ENCODE measurements at regions not wholly inside any gene's neighbourhood (a gene's known extent, or its start where the extent isn't known, plus 50 kb on each side); places are given as distances from the start of the nearest gene placed in this dataset.

DNA sequence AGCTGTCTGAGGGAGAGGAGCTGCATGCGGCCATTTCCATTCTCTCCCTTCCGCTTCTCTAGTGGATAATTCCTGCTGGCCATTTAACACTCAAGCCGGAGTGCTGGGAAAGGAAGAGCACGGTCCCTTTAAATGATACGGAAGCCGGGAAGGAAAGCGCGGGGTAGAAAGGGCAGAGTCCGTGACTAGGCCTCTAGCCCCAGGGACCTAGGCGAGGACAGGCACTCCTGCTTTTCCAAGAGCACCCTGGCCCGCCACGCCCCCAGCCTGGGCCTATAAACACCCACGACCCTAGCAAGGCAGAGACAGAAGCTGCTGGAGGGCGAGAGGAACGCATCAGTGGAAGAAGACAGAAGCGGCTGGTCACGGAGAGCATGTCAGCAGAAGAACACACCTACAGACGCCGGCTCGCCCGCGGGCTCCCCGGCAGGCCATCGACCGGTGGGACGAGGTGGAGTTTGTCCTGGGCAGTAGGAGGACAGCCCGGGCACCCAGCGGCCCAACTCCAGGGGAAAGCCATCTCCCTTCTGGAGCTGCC, 1206.6 kb upstream of the TMEM132C start:
- CTCF ChIA-PET: no interaction called here
- intact Hi-C loops (cut with micrococcal nuclease): no loop called here
- no peak overlapping the region for H3K4me3 Mint-ChIP-seq

DNA sequence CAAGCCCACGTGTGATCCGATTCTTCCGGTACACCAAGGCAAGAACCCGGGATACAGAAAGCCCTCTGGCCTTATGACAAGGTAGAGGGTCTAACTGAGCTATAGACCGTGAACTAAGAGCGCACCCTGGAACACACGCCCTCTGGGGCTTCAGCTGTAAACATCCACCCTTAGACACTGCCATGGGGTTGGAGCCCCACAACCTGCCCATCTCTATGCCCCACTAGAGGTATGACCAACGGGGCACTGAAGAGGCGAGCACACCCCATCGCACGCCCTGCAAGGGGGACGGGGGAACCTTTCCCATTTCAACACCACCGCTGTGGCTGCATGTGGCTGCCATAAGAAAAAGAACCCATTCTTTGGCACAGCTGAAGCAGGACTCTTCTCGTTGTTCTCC, 1206.0 kb upstream of the TMEM132C start:
- Mint-ChIP-seq H3K9me3 (no peaks in the 10 kb centered on the region), H3K36me3 (ENCODE audit: low read depth) (no peaks in the 10 kb centered on the region), H3K4me1 (ENCODE audit: low read depth) (no peaks in the 10 kb centered on the region), H3K4me3 (no peak overlapping the region), H3K27ac (no peak overlapping the region), H3K27me3 (no peaks in the 10 kb centered on the region)
- ChIA-PET CTCF (no interaction called here), POLR2A (no interaction called here)
- ATAC-seq (no peak), DNase-seq (no peak)
- TF ChIP-seq, protein P1, sequence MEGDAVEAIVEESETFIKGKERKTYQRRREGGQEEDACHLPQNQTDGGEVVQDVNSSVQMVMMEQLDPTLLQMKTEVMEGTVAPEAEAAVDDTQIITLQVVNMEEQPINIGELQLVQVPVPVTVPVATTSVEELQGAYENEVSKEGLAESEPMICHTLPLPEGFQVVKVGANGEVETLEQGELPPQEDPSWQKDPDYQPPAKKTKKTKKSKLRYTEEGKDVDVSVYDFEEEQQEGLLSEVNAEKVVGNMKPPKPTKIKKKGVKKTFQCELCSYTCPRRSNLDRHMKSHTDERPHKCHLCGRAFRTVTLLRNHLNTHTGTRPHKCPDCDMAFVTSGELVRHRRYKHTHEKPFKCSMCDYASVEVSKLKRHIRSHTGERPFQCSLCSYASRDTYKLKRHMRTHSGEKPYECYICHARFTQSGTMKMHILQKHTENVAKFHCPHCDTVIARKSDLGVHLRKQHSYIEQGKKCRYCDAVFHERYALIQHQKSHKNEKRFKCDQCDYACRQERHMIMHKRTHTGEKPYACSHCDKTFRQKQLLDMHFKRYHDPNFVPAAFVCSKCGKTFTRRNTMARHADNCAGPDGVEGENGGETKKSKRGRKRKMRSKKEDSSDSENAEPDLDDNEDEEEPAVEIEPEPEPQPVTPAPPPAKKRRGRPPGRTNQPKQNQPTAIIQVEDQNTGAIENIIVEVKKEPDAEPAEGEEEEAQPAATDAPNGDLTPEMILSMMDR (IDR thresholded peaks at IDR 0.05): no peak
- intact Hi-C loops (cut with micrococcal nuclease): no loop called here

More for the DNA sequence above, 1206.6 kb upstream of the TMEM132C start:
- no peak for ATAC-seq
- POLR2A ChIA-PET: no interaction called here
- Mint-ChIP-seq H3K9me3 (no peaks in the 10 kb centered on the region), H3K36me3 (ENCODE audit: low read depth) (no peaks in the 10 kb centered on the region), H3K4me1 (ENCODE audit: low read depth) (no peaks in the 10 kb centered on the region), H3K27ac (no peak overlapping the region), H3K27me3 (no peaks in the 10 kb centered on the region)
- TF ChIP-seq, protein P1 (IDR thresholded peaks at IDR 0.05): no peak
- DNase-seq: no peak

DNA sequence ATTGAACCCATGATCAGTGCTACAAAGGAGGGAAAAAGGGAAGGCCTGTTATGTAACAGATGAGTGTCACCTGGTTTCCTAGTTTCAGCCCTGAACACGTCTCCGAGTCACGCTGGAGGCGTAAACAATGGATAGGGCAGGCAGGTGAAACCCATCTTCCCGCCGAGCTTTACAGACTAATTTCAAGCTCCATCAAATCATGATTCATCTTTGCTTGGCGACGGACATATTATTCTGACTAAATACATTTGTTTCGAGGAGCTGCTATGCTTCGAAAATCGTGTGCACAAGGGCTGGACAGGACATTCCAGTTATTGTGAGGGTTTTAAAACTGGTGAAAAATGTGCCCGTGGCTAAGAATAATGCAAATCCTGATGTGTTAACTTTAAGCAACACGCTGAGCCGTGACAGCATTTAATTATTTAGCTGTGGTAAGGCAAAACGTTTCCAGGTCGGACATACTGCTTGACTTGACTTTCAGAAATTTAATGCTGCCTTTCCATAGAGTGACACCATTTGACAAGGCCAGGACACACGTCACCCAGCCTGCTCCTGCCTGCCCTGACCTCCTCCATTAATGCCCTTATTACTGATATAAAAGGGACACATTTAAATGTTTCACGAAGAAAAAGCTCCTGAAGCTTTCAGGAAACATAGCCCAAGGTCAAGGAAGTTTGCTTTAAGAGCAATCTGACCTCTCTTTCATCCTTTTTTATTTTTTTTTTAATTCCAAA, 1203.5 kb upstream of the TMEM132C start:
- ATAC-seq: no peak
- no peaks in the 10 kb centered on the region for H3K36me3 Mint-ChIP-seq (ENCODE audit: low read depth)
- intact Hi-C loops (cut with micrococcal nuclease): no loop called here
- no peaks in the 10 kb centered on the region for H3K4me1 Mint-ChIP-seq (ENCODE audit: low read depth)
- no peaks in the 10 kb centered on the region for H3K27me3 Mint-ChIP-seq
- H3K4me3 Mint-ChIP-seq: no peak overlapping the region
- CTCF ChIA-PET: interaction anchor here (0.6 kb wide), 1 partner anchor 723 kb away, joined by 3 read pairs; no protein-coding TSS in a partner anchor
- H3K9me3 Mint-ChIP-seq: no peaks in the 10 kb centered on the region
- DNase-seq: no peak
- TF ChIP-seq, protein P1 (IDR thresholded peaks at IDR 0.05): no peak
- POLR2A ChIA-PET: no interaction called here
- H3K27ac Mint-ChIP-seq: no peak overlapping the region

DNA sequence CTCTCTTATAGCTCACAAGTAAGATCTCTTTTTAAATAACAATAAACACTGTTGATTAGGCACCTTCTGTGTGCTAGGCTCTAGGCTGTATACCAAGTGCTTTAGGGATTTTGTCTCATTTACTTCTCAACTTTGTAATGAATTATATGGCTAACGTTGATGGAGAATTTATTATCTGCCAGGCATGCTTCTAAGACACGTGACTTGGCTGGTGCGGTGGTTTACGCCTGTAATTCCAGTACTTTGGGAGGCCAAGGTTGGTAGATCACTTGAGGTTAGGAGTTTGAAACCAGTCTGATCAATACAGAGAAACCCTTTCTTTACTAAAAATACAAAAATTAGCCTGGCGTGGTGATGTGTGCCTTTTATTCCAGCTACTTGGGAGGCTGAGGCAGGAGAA, 1202.8 kb upstream of the TMEM132C start:
- CTCF ChIA-PET: no interaction called here
- Mint-ChIP-seq H3K36me3 (ENCODE audit: low read depth) (no peaks in the 10 kb centered on the region), H3K4me3 (no peak overlapping the region), H3K27ac (no peak overlapping the region), H3K27me3 (no peaks in the 10 kb centered on the region), H3K9me3 (no peaks in the 10 kb centered on the region), H3K4me1 (ENCODE audit: low read depth) (no peaks in the 10 kb centered on the region)
- intact Hi-C loops (cut with micrococcal nuclease): no loop called here
- DNase-seq (no peak), ATAC-seq (no peak)
- POLR2A ChIA-PET: no interaction called here
- TF ChIP-seq, protein P1 (IDR thresholded peaks at IDR 0.05): no peak

DNA sequence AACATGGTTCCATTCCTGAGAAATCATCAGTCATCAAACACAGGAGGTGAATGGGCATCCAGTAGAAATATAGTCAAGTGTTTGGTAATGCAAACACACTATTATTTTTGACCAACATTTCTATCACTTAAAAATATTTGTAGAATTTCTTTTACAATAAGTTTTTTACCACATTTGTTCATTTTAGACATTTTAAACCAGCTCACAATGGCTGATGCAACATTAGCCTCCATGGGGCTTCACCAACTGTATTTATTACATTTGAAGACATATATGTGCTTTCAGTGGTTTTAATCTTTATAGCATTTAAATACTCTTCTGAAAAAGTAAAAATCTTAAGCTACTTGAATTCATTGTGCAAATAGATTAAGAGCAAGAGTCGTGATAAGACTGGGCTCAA, 1201.4 kb upstream of the TMEM132C start:
- TF ChIP-seq, protein P1 (IDR thresholded peaks at IDR 0.05): no peak
- no peak overlapping the region for H3K4me3 Mint-ChIP-seq
- ChIA-PET CTCF (no interaction called here), POLR2A (no interaction called here)
- H3K9me3 Mint-ChIP-seq: no peaks in the 10 kb centered on the region
- intact Hi-C loops (cut with micrococcal nuclease): no loop called here
- no peaks in the 10 kb centered on the region for H3K36me3 Mint-ChIP-seq (ENCODE audit: low read depth)
- no peak for ATAC-seq
- H3K27ac Mint-ChIP-seq: no peak overlapping the region
- no peaks in the 10 kb centered on the region for H3K4me1 Mint-ChIP-seq (ENCODE audit: low read depth)
- no peak for DNase-seq
- no peaks in the 10 kb centered on the region for H3K27me3 Mint-ChIP-seq
